ENCODE measurements at regions not wholly inside any gene's neighbourhood (a gene's known extent, or its start where the extent isn't known, plus 50 kb on each side); places are given as distances from the start of the nearest gene placed in this dataset.
"Not testable (repeated sequence)": the region's sequence is repeated elsewhere in the genome, so short reads cannot be mapped to it uniquely, and the experiment has no call there.

- Histone ChIP-seq H3K27ac (ENCODE audit: insufficient read depth, low read length) (no peak overlapping the region), H3K36me3 (ENCODE audit: control insufficient read depth, insufficient read depth, low read length) (no peaks in the 10 kb centered on the region), H3K9me3 (ENCODE audit: control insufficient read depth, insufficient read depth, low read depth, low read length) (no peaks in the 10 kb centered on the region), H2AFZ (ENCODE audit: low read length) (no peak overlapping the region), H3K4me3 (replicated peaks in 1 of 4; ENCODE audit: control extremely low read depth in 1 of 4, insufficient read depth in 1 of 4, low read depth in 3 of 4, low read length in 4 of 4) (no peak overlapping the region), H3K9ac (ENCODE audit: insufficient read depth, low read length) (no peak overlapping the region), H3K27me3 (ENCODE audit: control insufficient read depth, insufficient read depth, low read length) (no peaks in the 10 kb centered on the region), H3K79me2 (ENCODE audit: control insufficient read depth, insufficient read depth, low read length) (no peaks in the 10 kb centered on the region), H4K20me1 (ENCODE audit: control insufficient read depth, extremely low read depth, insufficient read depth, low read length) (no peaks in the 10 kb centered on the region), H3K4me2 (ENCODE audit: extremely low read depth, insufficient read depth, low read length) (no peak overlapping the region), H3K4me1 (ENCODE audit: control insufficient read depth, extremely low read depth, insufficient read depth, low read length) (no peaks in the 10 kb centered on the region)
- TF ChIP-seq CTCF (conservative IDR thresholded peaks at IDR 0.05 in 1 of 2, IDR thresholded peaks at IDR 0.05 in 1 of 2; ENCODE audit: low read depth in 1 of 2, low read length in 2 of 2) (no peak), EZH2 (IDR thresholded peaks at IDR 0.05; ENCODE audit: low read length, missing control alignments) (no peak)
- no peak for DNase-seq (ENCODE audit: low read depth in 2 of 2)
These were observed 91.6 kb downstream of the COX7C start for GRCh38 chr5:86709157-86709881.

- no peak for DNase-seq (ENCODE audit: low read depth in 2 of 2)
- Histone ChIP-seq H3K4me3 (replicated peaks in 1 of 4; ENCODE audit: control extremely low read depth in 1 of 4, insufficient read depth in 1 of 4, low read depth in 3 of 4, low read length in 4 of 4) (no peak overlapping the region), H2AFZ (ENCODE audit: low read length) (no peak overlapping the region), H3K27ac (ENCODE audit: insufficient read depth, low read length) (no peak overlapping the region), H3K79me2 (ENCODE audit: control insufficient read depth, insufficient read depth, low read length) (no peaks in the 10 kb centered on the region), H3K9me3 (ENCODE audit: control insufficient read depth, insufficient read depth, low read depth, low read length) (no peaks in the 10 kb centered on the region), H3K9ac (ENCODE audit: insufficient read depth, low read length) (no peak overlapping the region), H3K4me1 (ENCODE audit: control insufficient read depth, extremely low read depth, insufficient read depth, low read length) (no peaks in the 10 kb centered on the region), H3K27me3 (ENCODE audit: control insufficient read depth, insufficient read depth, low read length) (no peaks in the 10 kb centered on the region), H3K4me2 (ENCODE audit: extremely low read depth, insufficient read depth, low read length) (no peak overlapping the region), H4K20me1 (ENCODE audit: control insufficient read depth, extremely low read depth, insufficient read depth, low read length) (no peaks in the 10 kb centered on the region), H3K36me3 (ENCODE audit: control insufficient read depth, insufficient read depth, low read length) (no peaks in the 10 kb centered on the region)
- TF ChIP-seq CTCF (conservative IDR thresholded peaks at IDR 0.05 in 1 of 2, IDR thresholded peaks at IDR 0.05 in 1 of 2; ENCODE audit: low read depth in 1 of 2, low read length in 2 of 2) (no peak), EZH2 (IDR thresholded peaks at IDR 0.05; ENCODE audit: low read length, missing control alignments) (no peak)
These were observed 98.4 kb downstream of the COX7C start for GRCh38 chr5:86716121-86716520.

GRCh38 chr5:86731319-86732117 lies 113.8 kb downstream of the COX7C start:
- not testable (repeated sequence) for H3K27ac ChIP-seq (ENCODE audit: insufficient read depth, low read length); H3K9ac ChIP-seq (ENCODE audit: insufficient read depth, low read length); H2AFZ ChIP-seq (ENCODE audit: low read length); H4K20me1 ChIP-seq (ENCODE audit: control insufficient read depth, extremely low read depth, insufficient read depth, low read length); H3K4me1 ChIP-seq (ENCODE audit: control insufficient read depth, extremely low read depth, insufficient read depth, low read length); H3K4me2 ChIP-seq (ENCODE audit: extremely low read depth, insufficient read depth, low read length); H3K36me3 ChIP-seq (ENCODE audit: control insufficient read depth, insufficient read depth, low read length); H3K4me3 ChIP-seq (replicated peaks in 1 of 4; ENCODE audit: control extremely low read depth in 1 of 4, insufficient read depth in 1 of 4, low read depth in 3 of 4, low read length in 4 of 4); DNase-seq (ENCODE audit: low read depth in 2 of 2); H3K79me2 ChIP-seq (ENCODE audit: control insufficient read depth, insufficient read depth, low read length); H3K27me3 ChIP-seq (ENCODE audit: control insufficient read depth, insufficient read depth, low read length); H3K9me3 ChIP-seq (ENCODE audit: control insufficient read depth, insufficient read depth, low read depth, low read length)
